ENCODE measurements at regions not wholly inside any gene's neighbourhood (a gene's known extent, or its start where the extent isn't known, plus 50 kb on each side); places are given as distances from the start of the nearest gene placed in this dataset.

- Histone ChIP-seq H3K36me3 (ENCODE audit: control insufficient read depth, insufficient read depth, low read length) (no peaks in the 10 kb centered on the region), H3K27me3 (ENCODE audit: control insufficient read depth, insufficient read depth, low read length) (no peaks in the 10 kb centered on the region), H3K4me3 (ENCODE audit: low read depth, low read length) (no peak overlapping the region)
- no peak for DNase-seq (ENCODE audit: low read depth)
- peak; percentile 64 for TF ChIP-seq CTCF (IDR thresholded peaks at IDR 0.05; ENCODE audit: insufficient read depth, low read length, poor library complexity, severe bottlenecking)
Measured at GRCh38 chr2:217106650-217107014, 246.8 kb upstream of the TNP1 start.

GRCh38 chr2:217105733-217106649 is 246.1 kb upstream of the TNP1 start:
- H3K4me3 ChIP-seq (ENCODE audit: low read depth, low read length): no peak overlapping the region
- peak; percentile 98 for DNase-seq (ENCODE audit: low read depth)

GRCh38 chr2:217103752-217104545 is 244.1 kb upstream of the TNP1 start:
- H3K4me3 ChIP-seq (ENCODE audit: low read depth, low read length): no peak overlapping the region
- no peaks in the 10 kb centered on the region for H3K27me3 ChIP-seq (ENCODE audit: control insufficient read depth, insufficient read depth, low read length)
- no peak for TF ChIP-seq CTCF (IDR thresholded peaks at IDR 0.05; ENCODE audit: insufficient read depth, low read length, poor library complexity, severe bottlenecking)
- peak; percentile 83 for DNase-seq (ENCODE audit: low read depth)
- no peaks in the 10 kb centered on the region for H3K36me3 ChIP-seq (ENCODE audit: control insufficient read depth, insufficient read depth, low read length)

More at GRCh38 chr2:217105733-217106649, 246.1 kb upstream of the TNP1 start:
- no peak for TF ChIP-seq CTCF (IDR thresholded peaks at IDR 0.05; ENCODE audit: insufficient read depth, low read length, poor library complexity, severe bottlenecking)
- no peaks in the 10 kb centered on the region for H3K27me3 ChIP-seq (ENCODE audit: control insufficient read depth, insufficient read depth, low read length)
- H3K36me3 ChIP-seq (ENCODE audit: control insufficient read depth, insufficient read depth, low read length): no peaks in the 10 kb centered on the region

- no peak for TF ChIP-seq CTCF (IDR thresholded peaks at IDR 0.05; ENCODE audit: insufficient read depth, low read length, poor library complexity, severe bottlenecking)
- H3K4me3 ChIP-seq (ENCODE audit: low read depth, low read length): no peak overlapping the region
- DNase-seq (ENCODE audit: low read depth): no peak
Measured at GRCh38 chr2:217102956-217103355, 243.1 kb upstream of the TNP1 start.

GRCh38 chr2:217101972-217102371 is 242.1 kb upstream of the TNP1 start:
- Histone ChIP-seq H3K27me3 (ENCODE audit: control insufficient read depth, insufficient read depth, low read length) (no peaks in the 10 kb centered on the region), H3K36me3 (ENCODE audit: control insufficient read depth, insufficient read depth, low read length) (no peaks in the 10 kb centered on the region), H3K4me3 (ENCODE audit: low read depth, low read length) (no peak overlapping the region)
- DNase-seq (ENCODE audit: low read depth): no peak
- no peak for TF ChIP-seq CTCF (IDR thresholded peaks at IDR 0.05; ENCODE audit: insufficient read depth, low read length, poor library complexity, severe bottlenecking)

More at GRCh38 chr2:217102956-217103355, 243.1 kb upstream of the TNP1 start:
- Histone ChIP-seq H3K36me3 (ENCODE audit: control insufficient read depth, insufficient read depth, low read length) (no peaks in the 10 kb centered on the region), H3K27me3 (ENCODE audit: control insufficient read depth, insufficient read depth, low read length) (no peaks in the 10 kb centered on the region)
